ENCODE measurements at regions not wholly inside any gene's neighbourhood (a gene's known extent, or its start where the extent isn't known, plus 50 kb on each side); places are given as distances from the start of the nearest gene placed in this dataset.

DNA sequence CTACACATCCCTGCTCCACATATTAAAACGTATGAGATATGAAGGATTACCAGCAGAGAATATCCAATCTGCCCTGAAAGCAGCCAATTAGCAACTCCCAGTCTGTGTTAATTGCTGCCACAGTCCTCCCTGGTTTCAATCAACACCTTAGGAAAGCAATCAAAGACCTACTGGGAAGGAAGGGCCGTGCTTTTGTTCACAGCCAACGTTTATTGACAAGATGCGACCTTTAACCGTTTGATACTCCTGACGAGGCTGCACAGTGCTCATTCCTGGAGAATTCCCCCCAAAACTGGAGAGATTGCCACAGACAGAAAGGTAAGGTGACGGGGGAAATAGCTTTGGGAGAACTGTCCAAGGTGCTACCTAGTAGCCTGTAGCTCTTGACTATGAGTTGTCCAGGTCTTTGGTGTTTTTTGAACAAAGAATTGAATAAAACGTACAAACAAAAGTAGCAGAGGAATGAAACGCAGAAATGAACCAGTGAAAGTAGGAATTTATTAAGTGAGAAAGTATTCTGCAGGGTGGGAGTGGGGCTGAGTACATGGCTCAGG is 596.5 kb downstream of the NLGN4X start:
- H3K4me1 ChIP-seq (ENCODE audit: control insufficient read depth, insufficient read depth, low read length) = no peaks in the 10 kb centered on the region
- no peak overlapping the region for H3K4me3 ChIP-seq (ENCODE audit: low read length)
- H3K9ac ChIP-seq (ENCODE audit: low read length) = no peak overlapping the region
- H3K36me3 ChIP-seq (ENCODE audit: control insufficient read depth, insufficient read depth, low read length) = no peaks in the 10 kb centered on the region
- H3K27me3 ChIP-seq (ENCODE audit: control insufficient read depth, insufficient read depth, low read length) = no peaks in the 10 kb centered on the region
- H3K27ac ChIP-seq (ENCODE audit: low read depth, low read length) = no peak overlapping the region

DNA sequence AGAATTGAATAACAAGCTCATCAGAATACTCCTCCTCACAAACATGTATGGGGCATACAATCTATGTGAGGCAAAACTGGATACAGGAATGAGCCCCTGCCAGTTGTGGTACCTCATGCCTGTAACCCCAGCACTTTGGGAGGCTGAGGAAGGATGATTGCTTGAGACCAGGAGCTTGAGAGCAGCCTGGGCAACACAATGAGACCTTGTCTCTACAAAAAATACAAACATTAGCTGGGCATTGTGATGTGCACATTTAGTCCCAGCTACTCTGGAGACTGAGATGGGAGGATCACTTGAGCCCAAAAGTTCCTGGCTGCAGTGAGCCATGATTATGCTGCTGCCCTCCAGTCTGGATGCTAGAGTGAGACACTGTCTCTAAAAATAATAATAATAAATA is 611.0 kb downstream of the NLGN4X start:
- H3K9ac ChIP-seq (ENCODE audit: low read length) = no peak overlapping the region
- no peaks in the 10 kb centered on the region for H3K4me1 ChIP-seq (ENCODE audit: control insufficient read depth, insufficient read depth, low read length)
- no peaks in the 10 kb centered on the region for H3K36me3 ChIP-seq (ENCODE audit: control insufficient read depth, insufficient read depth, low read length)
- no peak overlapping the region for H3K27ac ChIP-seq (ENCODE audit: low read depth, low read length)
- H3K27me3 ChIP-seq (ENCODE audit: control insufficient read depth, insufficient read depth, low read length) = no peaks in the 10 kb centered on the region
- H3K4me3 ChIP-seq (ENCODE audit: low read length) = no peak overlapping the region

DNA sequence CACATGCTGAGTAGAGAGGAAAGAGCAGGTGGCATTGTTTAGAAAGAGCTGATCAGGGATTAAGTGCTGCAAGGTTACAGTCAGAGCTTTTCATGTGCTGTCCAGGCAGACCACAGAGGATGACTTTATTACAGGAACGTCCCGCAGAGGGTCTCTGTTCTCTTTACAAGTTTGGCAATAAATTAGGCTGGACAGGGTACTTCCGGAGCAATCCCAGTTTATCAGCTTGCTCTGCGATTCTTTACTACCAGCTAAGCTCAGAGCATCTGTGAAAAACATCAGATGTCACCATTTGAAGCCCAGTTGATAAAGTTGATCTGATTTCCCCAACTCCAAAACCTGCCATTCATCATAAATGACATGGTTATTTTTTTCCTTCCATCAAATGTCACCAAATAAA is 633.1 kb downstream of the NLGN4X start:
- Histone ChIP-seq H3K4me1 (ENCODE audit: control insufficient read depth, insufficient read depth, low read length) (no peaks in the 10 kb centered on the region), H3K27me3 (ENCODE audit: control insufficient read depth, insufficient read depth, low read length) (no peaks in the 10 kb centered on the region), H3K36me3 (ENCODE audit: control insufficient read depth, insufficient read depth, low read length) (no peaks in the 10 kb centered on the region), H3K9ac (ENCODE audit: low read length) (no peak overlapping the region), H3K27ac (ENCODE audit: low read depth, low read length) (no peak overlapping the region), H3K4me3 (ENCODE audit: low read length) (no peak overlapping the region)

- H3K9ac ChIP-seq (ENCODE audit: low read length) = no peak overlapping the region
- H3K27me3 ChIP-seq (ENCODE audit: control insufficient read depth, insufficient read depth, low read length) = no peaks in the 10 kb centered on the region
- no peak overlapping the region for H3K4me3 ChIP-seq (ENCODE audit: low read length)
- H3K36me3 ChIP-seq (ENCODE audit: control insufficient read depth, insufficient read depth, low read length) = no peaks in the 10 kb centered on the region
- H3K27ac ChIP-seq (ENCODE audit: low read depth, low read length) = no peak overlapping the region
- no peaks in the 10 kb centered on the region for H3K4me1 ChIP-seq (ENCODE audit: control insufficient read depth, insufficient read depth, low read length)
Observed at GRCh38 chrX:5586726-5587125, 641.9 kb downstream of the NLGN4X start.

GRCh38 chrX:5575407-5575806 is 653.3 kb downstream of the NLGN4X start:
- no peak overlapping the region for H3K9ac ChIP-seq (ENCODE audit: low read length)
- H3K4me1 ChIP-seq (ENCODE audit: control insufficient read depth, insufficient read depth, low read length) = no peaks in the 10 kb centered on the region
- no peak overlapping the region for H3K27ac ChIP-seq (ENCODE audit: low read depth, low read length)
- no peaks in the 10 kb centered on the region for H3K27me3 ChIP-seq (ENCODE audit: control insufficient read depth, insufficient read depth, low read length)
- no peaks in the 10 kb centered on the region for H3K36me3 ChIP-seq (ENCODE audit: control insufficient read depth, insufficient read depth, low read length)
- no peak overlapping the region for H3K4me3 ChIP-seq (ENCODE audit: low read length)

DNA sequence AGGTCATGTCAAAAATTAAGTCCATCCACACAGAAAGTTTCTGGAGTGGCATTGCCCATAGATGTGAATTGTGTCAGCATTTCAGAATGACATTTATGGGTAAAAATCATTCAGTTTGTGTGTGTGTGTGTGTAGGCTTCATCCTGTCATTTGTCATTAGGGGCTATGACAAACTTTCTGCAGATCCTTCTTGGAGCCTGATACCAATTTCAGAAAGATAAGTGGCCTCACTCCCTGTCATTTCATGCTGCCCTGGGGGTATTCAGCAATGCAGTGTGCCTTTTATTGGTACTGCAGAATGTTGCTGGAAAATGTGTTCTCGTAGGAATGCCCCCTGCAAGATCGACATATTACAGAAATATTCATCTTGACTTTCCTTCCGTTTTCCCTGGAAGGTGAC is 659.7 kb downstream of the NLGN4X start:
- H3K4me1 ChIP-seq (ENCODE audit: control insufficient read depth, insufficient read depth, low read length) = no peaks in the 10 kb centered on the region
- H3K9ac ChIP-seq (ENCODE audit: low read length) = no peak overlapping the region
- no peaks in the 10 kb centered on the region for H3K36me3 ChIP-seq (ENCODE audit: control insufficient read depth, insufficient read depth, low read length)
- no peak overlapping the region for H3K27ac ChIP-seq (ENCODE audit: low read depth, low read length)
- no peaks in the 10 kb centered on the region for H3K27me3 ChIP-seq (ENCODE audit: control insufficient read depth, insufficient read depth, low read length)
- no peak overlapping the region for H3K4me3 ChIP-seq (ENCODE audit: low read length)

- no peak overlapping the region for H3K4me3 ChIP-seq (ENCODE audit: low read length)
- H3K4me1 ChIP-seq (ENCODE audit: control insufficient read depth, insufficient read depth, low read length) = no peaks in the 10 kb centered on the region
- H3K27ac ChIP-seq (ENCODE audit: low read depth, low read length) = no peak overlapping the region
- H3K27me3 ChIP-seq (ENCODE audit: control insufficient read depth, insufficient read depth, low read length) = no peaks in the 10 kb centered on the region
- H3K36me3 ChIP-seq (ENCODE audit: control insufficient read depth, insufficient read depth, low read length) = no peaks in the 10 kb centered on the region
- H3K9ac ChIP-seq (ENCODE audit: low read length) = no peak overlapping the region
Observed at GRCh38 chrX:5559386-5559785, 669.3 kb downstream of the NLGN4X start.

GRCh38 chrX:5549512-5549911 is 679.2 kb downstream of the NLGN4X start:
- no peaks in the 10 kb centered on the region for H3K36me3 ChIP-seq (ENCODE audit: control insufficient read depth, insufficient read depth, low read length)
- no peak overlapping the region for H3K27ac ChIP-seq (ENCODE audit: low read depth, low read length)
- H3K9ac ChIP-seq (ENCODE audit: low read length) = no peak overlapping the region
- no peaks in the 10 kb centered on the region for H3K27me3 ChIP-seq (ENCODE audit: control insufficient read depth, insufficient read depth, low read length)
- H3K4me3 ChIP-seq (ENCODE audit: low read length) = no peak overlapping the region
- H3K4me1 ChIP-seq (ENCODE audit: control insufficient read depth, insufficient read depth, low read length) = no peaks in the 10 kb centered on the region

- Histone ChIP-seq H3K36me3 (ENCODE audit: control insufficient read depth, insufficient read depth, low read length) (no peaks in the 10 kb centered on the region), H3K27me3 (ENCODE audit: control insufficient read depth, insufficient read depth, low read length) (no peaks in the 10 kb centered on the region), H3K4me3 (ENCODE audit: low read length) (no peak overlapping the region), H3K27ac (ENCODE audit: low read depth, low read length) (no peak overlapping the region), H3K4me1 (ENCODE audit: control insufficient read depth, insufficient read depth, low read length) (no peaks in the 10 kb centered on the region), H3K9ac (ENCODE audit: low read length) (no peak overlapping the region)
Observed at GRCh38 chrX:5537098-5537497, 691.6 kb downstream of the NLGN4X start.

GRCh38 chrX:5536261-5536660 is 692.4 kb downstream of the NLGN4X start:
- Histone ChIP-seq H3K4me1 (ENCODE audit: control insufficient read depth, insufficient read depth, low read length) (no peaks in the 10 kb centered on the region), H3K4me3 (ENCODE audit: low read length) (no peak overlapping the region), H3K27me3 (ENCODE audit: control insufficient read depth, insufficient read depth, low read length) (no peaks in the 10 kb centered on the region), H3K27ac (ENCODE audit: low read depth, low read length) (no peak overlapping the region), H3K9ac (ENCODE audit: low read length) (no peak overlapping the region), H3K36me3 (ENCODE audit: control insufficient read depth, insufficient read depth, low read length) (no peaks in the 10 kb centered on the region)

DNA sequence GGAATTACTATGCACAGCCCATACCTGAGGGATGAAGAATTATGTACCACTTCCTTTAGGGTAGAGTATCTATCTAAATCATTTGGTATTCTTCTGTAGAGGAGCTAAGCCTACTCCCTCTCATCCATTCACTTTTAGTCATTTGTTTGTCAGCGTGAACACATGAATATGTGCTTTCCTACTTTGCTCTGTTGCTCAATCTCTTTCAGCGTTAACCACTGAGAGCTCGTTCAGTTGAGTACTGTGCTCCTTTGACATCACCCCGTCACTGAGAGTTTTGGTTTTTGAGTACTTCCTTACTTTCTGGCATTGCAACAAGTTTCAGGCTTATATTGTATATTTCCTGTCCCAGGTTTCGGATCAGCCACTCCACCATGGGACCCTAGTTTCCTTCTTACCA is 700.6 kb downstream of the NLGN4X start:
- H3K9ac ChIP-seq (ENCODE audit: low read length) = no peak overlapping the region
- H3K4me1 ChIP-seq (ENCODE audit: control insufficient read depth, insufficient read depth, low read length) = no peaks in the 10 kb centered on the region
- no peak overlapping the region for H3K27ac ChIP-seq (ENCODE audit: low read depth, low read length)
- H3K27me3 ChIP-seq (ENCODE audit: control insufficient read depth, insufficient read depth, low read length) = no peaks in the 10 kb centered on the region
- H3K4me3 ChIP-seq (ENCODE audit: low read length) = no peak overlapping the region
- no peaks in the 10 kb centered on the region for H3K36me3 ChIP-seq (ENCODE audit: control insufficient read depth, insufficient read depth, low read length)

- Histone ChIP-seq H3K27me3 (ENCODE audit: control insufficient read depth, insufficient read depth, low read length) (no peaks in the 10 kb centered on the region), H3K4me3 (ENCODE audit: low read length) (no peak overlapping the region), H3K36me3 (ENCODE audit: control insufficient read depth, insufficient read depth, low read length) (no peaks in the 10 kb centered on the region), H3K27ac (ENCODE audit: low read depth, low read length) (no peak overlapping the region), H3K9ac (ENCODE audit: low read length) (no peak overlapping the region), H3K4me1 (ENCODE audit: control insufficient read depth, insufficient read depth, low read length) (no peaks in the 10 kb centered on the region)
Observed at GRCh38 chrX:5526191-5526590, 702.5 kb downstream of the NLGN4X start.

- Histone ChIP-seq H3K27ac (ENCODE audit: low read depth, low read length) (no peak overlapping the region), H3K4me1 (ENCODE audit: control insufficient read depth, insufficient read depth, low read length) (no peaks in the 10 kb centered on the region), H3K36me3 (ENCODE audit: control insufficient read depth, insufficient read depth, low read length) (no peaks in the 10 kb centered on the region)
Observed at GRCh38 chrX:5490786-5491563, 737.7 kb downstream of the NLGN4X start.

More at GRCh38 chrX:5490786-5491563, 737.7 kb downstream of the NLGN4X start:
- no peaks in the 10 kb centered on the region for H3K27me3 ChIP-seq (ENCODE audit: control insufficient read depth, insufficient read depth, low read length)
- no peak overlapping the region for H3K9ac ChIP-seq (ENCODE audit: low read length)
- H3K4me3 ChIP-seq (ENCODE audit: low read length) = no peak overlapping the region
